ENCODE measurements at regions not wholly inside any gene's neighbourhood (a gene's known extent, or its start where the extent isn't known, plus 50 kb on each side); places are given as distances from the start of the nearest gene placed in this dataset.
"Not testable (repeated sequence)": the region's sequence is repeated elsewhere in the genome, so short reads cannot be mapped to it uniquely, and the experiment has no call there.

DNA sequence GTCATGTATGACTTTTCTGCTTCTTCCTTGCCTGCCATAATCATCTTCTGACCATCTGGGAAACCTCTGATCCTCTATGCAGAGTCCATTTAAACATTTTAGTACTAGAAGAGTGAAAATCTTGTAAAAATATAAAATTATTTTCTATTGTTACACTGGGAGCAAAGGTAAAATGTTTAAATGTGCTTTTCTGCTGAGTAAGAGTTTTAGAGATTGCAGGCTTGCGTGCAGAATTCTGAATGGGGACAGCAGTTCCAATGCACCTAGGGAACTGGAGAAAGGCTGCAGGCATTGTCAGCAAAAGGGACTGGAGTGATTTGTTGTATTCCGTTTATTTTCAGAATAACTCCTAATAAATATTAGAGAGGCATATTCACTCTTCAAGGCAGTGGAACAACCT, 180.7 kb downstream of the ZNF37A start:
- not testable (repeated sequence) for H3K27ac Mint-ChIP-seq; H3K27me3 Mint-ChIP-seq; DNase-seq (ENCODE audit: extremely low spot score, unreplicated experiment); H3K9me3 Mint-ChIP-seq; H3K36me3 Mint-ChIP-seq; H3K4me1 Mint-ChIP-seq (ENCODE audit: unreplicated experiment); H3K4me3 Mint-ChIP-seq

DNA sequence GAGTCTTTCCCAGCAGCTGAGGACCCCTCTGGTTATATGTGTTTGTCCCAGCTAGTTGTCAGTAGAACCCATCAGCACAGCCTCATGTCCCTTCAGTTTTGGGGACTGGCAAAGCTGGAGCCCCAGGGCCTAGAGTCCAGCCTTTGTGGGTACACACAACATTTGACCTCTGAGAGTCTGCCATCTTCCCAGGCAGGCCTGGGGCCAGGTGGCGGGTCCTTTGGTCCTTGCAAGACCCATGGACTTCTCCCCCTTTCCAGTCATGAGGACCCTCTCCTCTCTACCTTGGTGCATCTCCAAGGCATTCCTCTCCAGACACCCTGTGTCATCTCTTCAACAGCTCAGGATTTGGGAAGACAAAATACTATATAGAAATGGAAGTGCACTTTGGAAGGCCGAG, 198.4 kb downstream of the ZNF37A start:
- H3K36me3 Mint-ChIP-seq; H3K4me1 Mint-ChIP-seq (ENCODE audit: unreplicated experiment); DNase-seq (ENCODE audit: extremely low spot score, unreplicated experiment); H3K9me3 Mint-ChIP-seq; H3K27me3 Mint-ChIP-seq; H3K4me3 Mint-ChIP-seq; H3K27ac Mint-ChIP-seq: not testable (repeated sequence)

DNA sequence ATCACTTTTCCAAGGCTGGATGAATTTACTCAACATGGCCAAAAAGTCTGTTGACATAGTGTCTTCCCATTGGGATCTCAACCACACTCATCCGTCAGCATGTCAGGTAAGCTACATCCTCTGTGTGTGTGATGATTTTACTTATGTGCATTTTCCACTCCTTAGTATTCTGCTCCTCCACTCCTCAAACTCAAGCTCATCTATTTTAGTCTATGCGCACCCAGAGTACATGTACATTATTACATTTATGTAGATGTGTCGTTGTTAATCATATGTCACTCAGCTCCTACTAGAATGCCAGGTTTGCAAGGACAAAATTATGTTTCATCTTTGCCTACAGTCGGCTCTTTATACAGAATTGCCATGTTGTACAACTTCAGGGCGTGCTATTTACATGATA, 216.0 kb downstream of the ZNF37A start:
- DNase-seq (ENCODE audit: extremely low spot score, unreplicated experiment); H3K4me3 Mint-ChIP-seq; H3K27ac Mint-ChIP-seq; H3K27me3 Mint-ChIP-seq; H3K4me1 Mint-ChIP-seq (ENCODE audit: unreplicated experiment); H3K36me3 Mint-ChIP-seq: not testable (repeated sequence)
- peaks cover 10% of the 10 kb centered on the region for H3K9me3 Mint-ChIP-seq

DNA sequence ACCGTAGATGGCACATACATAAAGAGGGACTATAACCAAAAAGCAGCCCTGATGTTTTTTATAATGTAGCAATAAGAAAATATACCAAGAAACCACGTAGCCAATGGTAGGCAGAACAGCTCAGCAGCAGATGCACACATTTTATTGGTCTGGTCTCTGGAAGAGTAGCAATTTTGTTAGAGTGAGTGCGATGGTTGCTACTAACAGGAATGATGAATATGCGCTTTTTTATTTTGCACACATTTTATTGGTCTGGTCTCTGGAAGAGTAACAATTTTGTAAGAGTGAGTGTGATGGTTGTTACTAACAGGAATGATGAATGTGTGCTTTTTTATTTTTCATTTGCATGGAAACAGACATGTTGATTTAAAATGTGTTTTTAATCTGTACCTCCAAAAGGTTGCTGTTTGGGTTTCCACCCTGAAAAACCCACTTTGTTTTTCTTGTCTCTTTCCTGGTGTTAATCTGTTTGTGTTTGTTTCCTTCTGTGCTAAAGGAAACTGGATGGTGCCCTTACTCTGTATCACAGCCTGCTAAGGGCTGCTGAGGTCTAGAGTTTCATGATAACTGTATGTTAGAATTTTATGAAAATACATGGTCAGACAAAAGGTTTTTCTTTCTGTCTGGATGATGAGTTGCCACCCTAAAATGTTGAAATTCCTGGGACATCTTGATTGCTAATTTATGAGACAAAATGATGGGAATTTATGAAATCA, 221.1 kb downstream of the ZNF37A start:
- H3K4me1 Mint-ChIP-seq (ENCODE audit: unreplicated experiment); DNase-seq (ENCODE audit: extremely low spot score, unreplicated experiment); H3K4me3 Mint-ChIP-seq; H3K27ac Mint-ChIP-seq; H3K27me3 Mint-ChIP-seq; H3K36me3 Mint-ChIP-seq: not testable (repeated sequence)
- peaks cover 15% of the 10 kb centered on the region for H3K9me3 Mint-ChIP-seq

DNA sequence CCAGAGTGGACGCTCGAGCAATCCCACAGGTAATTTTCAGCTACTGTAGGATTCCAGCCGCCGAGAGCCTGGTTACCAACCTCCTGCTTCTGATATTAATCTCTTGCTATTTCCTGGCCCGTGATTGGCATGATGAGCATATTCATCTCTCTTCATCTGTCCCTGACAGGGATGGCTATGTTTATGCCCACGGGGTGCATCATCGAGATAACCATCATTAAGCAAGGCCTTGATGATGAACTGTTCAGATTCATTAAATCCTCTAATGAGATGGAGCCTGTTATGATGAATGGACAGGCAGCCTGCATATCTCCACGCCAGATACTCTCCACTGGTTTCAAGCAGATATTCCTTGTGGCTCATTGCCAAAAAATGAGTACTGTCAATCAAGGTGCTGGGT, 227.3 kb downstream of the ZNF37A start:
- not testable (repeated sequence) for H3K27me3 Mint-ChIP-seq; H3K4me3 Mint-ChIP-seq; H3K4me1 Mint-ChIP-seq (ENCODE audit: unreplicated experiment); H3K36me3 Mint-ChIP-seq; H3K27ac Mint-ChIP-seq; DNase-seq (ENCODE audit: extremely low spot score, unreplicated experiment)
- peaks cover 19% of the 10 kb centered on the region for H3K9me3 Mint-ChIP-seq

DNA sequence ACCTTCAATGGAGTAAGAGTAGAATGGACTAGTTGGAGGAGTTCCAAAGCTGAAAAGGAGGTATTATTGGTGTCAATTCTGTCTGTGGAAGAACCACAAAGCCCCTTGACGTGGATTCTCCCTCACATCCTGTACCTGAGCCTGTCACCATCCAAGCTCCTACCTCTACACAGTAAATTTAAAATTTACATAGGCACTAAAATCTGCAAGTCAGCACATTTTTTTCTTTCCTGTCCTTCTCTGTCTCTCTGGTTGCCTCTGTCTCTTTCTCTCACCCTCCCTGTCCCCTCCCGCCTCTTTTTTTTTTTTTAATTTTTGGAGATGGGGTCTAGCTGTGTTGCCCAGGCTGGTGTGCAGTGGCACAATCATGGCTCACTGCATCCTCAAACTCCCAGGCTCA, 236.2 kb downstream of the ZNF37A start:
- not testable (repeated sequence) for H3K27ac Mint-ChIP-seq; H3K9me3 Mint-ChIP-seq; DNase-seq (ENCODE audit: extremely low spot score, unreplicated experiment); H3K36me3 Mint-ChIP-seq; H3K4me1 Mint-ChIP-seq (ENCODE audit: unreplicated experiment); H3K27me3 Mint-ChIP-seq; H3K4me3 Mint-ChIP-seq

DNA sequence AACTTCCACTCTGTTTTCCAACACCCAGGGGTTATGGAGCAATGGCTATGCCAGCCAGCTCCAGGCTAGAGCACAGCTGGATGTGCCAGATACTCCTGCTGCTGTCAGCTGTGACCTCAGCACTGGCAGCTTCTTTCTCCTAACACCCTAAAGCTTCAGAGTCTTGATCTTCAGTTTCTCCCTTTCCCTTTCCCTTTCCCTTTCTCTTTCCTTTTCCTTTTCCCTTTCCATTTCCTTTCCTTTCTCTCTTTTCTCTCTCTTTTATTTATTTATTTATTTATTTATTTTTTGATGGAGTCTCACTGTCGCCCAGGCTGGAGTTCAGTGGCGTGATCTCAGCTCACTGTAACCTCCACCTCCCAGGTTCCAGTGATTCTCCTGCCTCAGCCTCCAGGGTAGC, 237.0 kb downstream of the ZNF37A start:
- H3K9me3 Mint-ChIP-seq; H3K4me3 Mint-ChIP-seq; H3K27ac Mint-ChIP-seq; DNase-seq (ENCODE audit: extremely low spot score, unreplicated experiment); H3K4me1 Mint-ChIP-seq (ENCODE audit: unreplicated experiment); H3K27me3 Mint-ChIP-seq; H3K36me3 Mint-ChIP-seq: not testable (repeated sequence)

DNA sequence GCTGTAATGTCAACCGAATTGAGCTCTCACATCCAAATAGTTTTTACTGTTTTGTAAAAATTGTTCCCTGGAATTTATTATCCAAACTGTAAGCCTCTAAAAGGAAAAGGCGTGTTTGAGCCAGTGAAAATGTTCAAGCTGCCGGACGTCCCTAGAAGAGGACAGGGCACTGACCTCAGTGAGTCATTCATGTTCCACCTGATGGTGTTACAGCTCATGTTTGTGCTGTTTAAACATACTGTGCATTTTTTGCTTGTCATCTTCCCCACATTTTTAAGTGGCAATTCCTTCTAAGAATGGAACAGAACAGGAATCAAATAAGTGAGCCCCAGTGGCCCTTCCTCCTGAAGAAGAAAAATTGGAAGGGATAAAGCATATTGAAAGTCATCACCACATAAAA, 239.6 kb downstream of the ZNF37A start:
- H3K27me3 Mint-ChIP-seq; H3K4me3 Mint-ChIP-seq; H3K36me3 Mint-ChIP-seq; H3K9me3 Mint-ChIP-seq; H3K4me1 Mint-ChIP-seq (ENCODE audit: unreplicated experiment); DNase-seq (ENCODE audit: extremely low spot score, unreplicated experiment); H3K27ac Mint-ChIP-seq: not testable (repeated sequence)

DNA sequence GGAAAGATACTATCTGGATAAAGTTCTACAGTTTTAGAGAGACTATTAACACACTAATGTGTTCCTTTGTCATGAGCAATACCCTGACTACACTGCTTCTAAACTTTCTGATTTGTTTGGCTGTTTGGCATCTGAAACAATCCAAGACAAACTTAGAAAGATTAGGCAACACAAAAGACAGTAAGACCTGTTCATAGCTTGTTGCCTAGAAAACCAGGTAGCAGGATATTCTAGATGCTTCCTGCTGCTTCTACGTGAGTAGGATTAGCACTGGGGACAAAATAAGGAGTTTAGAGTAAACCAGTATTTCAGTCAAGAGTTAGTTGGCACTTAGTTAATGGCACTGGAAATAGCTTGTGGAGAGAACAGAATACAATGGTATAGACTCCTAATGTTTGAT, 256.5 kb downstream of the ZNF37A start:
- H3K27ac Mint-ChIP-seq; H3K9me3 Mint-ChIP-seq; H3K27me3 Mint-ChIP-seq; H3K36me3 Mint-ChIP-seq; H3K4me1 Mint-ChIP-seq (ENCODE audit: unreplicated experiment); DNase-seq (ENCODE audit: extremely low spot score, unreplicated experiment); H3K4me3 Mint-ChIP-seq: not testable (repeated sequence)

DNA sequence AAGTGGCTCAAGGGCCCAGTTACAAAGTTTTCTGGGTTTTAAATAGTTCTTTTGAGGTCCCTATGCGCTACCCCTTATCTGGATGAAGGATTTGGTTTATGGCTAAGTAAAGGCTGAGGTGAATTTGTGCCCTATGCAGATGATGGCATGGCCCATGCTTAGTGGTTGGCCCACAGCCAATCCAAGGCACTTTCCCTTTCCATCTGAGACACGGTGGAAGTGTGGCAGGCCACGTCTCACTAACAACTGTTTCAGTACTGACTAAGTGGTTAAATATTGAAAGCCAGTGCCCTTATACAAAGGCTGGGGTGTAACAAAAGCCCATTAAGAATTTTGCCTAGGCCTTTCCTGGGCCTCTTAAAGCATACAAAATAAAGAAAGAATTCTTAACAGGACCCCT, 260.3 kb downstream of the ZNF37A start:
- H3K27me3 Mint-ChIP-seq; H3K36me3 Mint-ChIP-seq; H3K4me1 Mint-ChIP-seq (ENCODE audit: unreplicated experiment); H3K4me3 Mint-ChIP-seq; DNase-seq (ENCODE audit: extremely low spot score, unreplicated experiment); H3K27ac Mint-ChIP-seq; H3K9me3 Mint-ChIP-seq: not testable (repeated sequence)

DNA sequence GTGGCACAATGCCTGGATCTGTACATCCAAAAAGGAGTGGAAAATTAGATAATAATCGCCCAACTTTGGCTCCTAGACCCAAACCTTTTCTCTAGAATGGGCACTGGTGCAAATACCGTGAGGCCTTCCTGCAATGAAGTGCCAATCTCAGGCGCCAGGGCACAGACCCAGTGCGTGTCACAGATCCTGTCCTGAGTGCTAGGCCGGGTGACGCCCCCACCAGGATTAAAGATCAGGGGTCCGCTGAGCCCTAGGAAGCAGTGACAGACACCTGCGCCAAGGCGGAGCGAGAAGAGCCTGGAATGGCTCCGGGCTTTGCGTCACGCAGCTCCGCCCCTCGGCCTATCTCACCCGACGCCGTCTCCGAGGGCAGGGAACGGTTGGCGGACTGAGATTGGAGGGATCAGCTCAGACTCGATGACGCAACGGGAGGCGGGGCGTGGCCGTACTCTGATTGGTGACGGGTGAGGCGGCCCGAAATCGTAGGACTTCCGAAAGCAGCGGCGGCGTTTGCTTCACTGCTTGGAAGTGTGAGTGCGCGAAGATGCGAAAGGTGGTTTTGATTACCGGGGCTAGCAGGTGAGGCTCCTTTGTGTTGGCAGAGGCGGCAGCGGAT, 261.9 kb downstream of the ZNF37A start:
- H3K4me1 Mint-ChIP-seq (ENCODE audit: unreplicated experiment); H3K9me3 Mint-ChIP-seq; H3K36me3 Mint-ChIP-seq; H3K27me3 Mint-ChIP-seq: not testable (repeated sequence)
- Mint-ChIP-seq H3K4me3 (peak overlapping the region; percentile 88), H3K27ac (peak overlapping the region; percentile 82)
- peak; percentile 76 for DNase-seq (ENCODE audit: extremely low spot score, unreplicated experiment)

DNA sequence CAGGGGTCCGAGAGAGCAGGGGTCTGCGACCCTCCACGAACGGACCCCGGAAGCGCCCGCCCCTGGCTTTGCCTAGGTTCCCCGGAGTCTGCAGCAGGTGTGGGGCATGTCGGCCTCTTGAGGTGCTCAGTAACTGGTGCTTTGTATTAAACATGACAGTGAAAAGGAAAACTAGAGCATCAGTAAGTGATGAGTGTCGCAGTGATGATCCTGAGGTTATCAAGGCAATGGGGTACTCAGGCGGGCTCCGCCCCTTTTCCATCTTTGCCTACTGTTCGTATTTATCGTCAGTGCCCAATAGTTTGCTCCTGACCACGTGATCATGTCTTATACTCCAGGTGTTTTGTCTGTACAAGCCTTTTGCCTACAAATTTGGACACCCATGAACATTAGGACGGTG, 262.4 kb downstream of the ZNF37A start:
- Mint-ChIP-seq H3K4me3 (peak overlapping the region; percentile 88), H3K27ac (peak overlapping the region; percentile 82)
- not testable (repeated sequence) for H3K4me1 Mint-ChIP-seq (ENCODE audit: unreplicated experiment); H3K36me3 Mint-ChIP-seq; H3K27me3 Mint-ChIP-seq; H3K9me3 Mint-ChIP-seq; DNase-seq (ENCODE audit: extremely low spot score, unreplicated experiment)

DNA sequence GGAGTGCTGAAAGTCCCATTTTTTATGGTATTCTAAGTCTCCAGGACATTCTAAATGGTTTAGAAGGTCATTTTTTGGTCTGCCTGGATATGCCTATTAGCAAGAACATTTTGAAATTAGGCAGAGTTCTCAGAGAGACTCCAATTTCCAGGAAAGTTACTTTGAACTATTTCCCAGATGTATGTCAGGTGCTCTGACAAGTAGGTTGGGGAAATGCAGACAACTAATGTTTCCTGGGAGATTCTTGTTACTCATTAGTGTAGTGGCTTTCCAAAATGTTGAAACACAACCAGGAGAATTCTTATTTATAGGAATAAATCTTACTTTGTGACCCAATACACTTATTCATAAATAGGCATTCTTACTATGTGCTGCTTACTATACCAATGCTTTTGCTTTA, 268.4 kb downstream of the ZNF37A start:
- not testable (repeated sequence) for H3K27ac Mint-ChIP-seq; DNase-seq (ENCODE audit: extremely low spot score, unreplicated experiment); H3K4me1 Mint-ChIP-seq (ENCODE audit: unreplicated experiment); H3K36me3 Mint-ChIP-seq; H3K27me3 Mint-ChIP-seq; H3K9me3 Mint-ChIP-seq; H3K4me3 Mint-ChIP-seq

DNA sequence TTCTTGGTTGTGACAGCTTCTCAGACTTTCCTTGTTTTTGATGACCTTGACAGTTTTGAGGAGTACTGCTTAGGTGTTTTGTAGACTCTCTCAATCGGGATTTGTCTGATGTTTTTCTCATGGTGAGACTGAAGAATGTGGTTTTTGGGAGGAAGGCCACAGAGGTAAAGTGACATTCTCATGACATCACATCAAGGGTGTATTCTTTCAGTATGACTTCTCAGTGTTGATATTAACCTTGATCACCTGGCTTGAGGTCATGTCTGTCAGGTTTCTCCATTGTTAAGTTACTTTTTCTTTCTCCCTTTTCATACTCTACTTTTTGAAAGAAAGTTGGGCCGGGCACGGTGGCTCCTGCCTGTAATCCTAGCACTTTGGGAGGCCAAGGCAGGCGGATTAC, 269.9 kb downstream of the ZNF37A start:
- not testable (repeated sequence) for H3K4me1 Mint-ChIP-seq (ENCODE audit: unreplicated experiment); H3K27me3 Mint-ChIP-seq; H3K27ac Mint-ChIP-seq; DNase-seq (ENCODE audit: extremely low spot score, unreplicated experiment); H3K4me3 Mint-ChIP-seq; H3K9me3 Mint-ChIP-seq; H3K36me3 Mint-ChIP-seq

All from type B pancreatic cell (in vitro differentiated cells).